Neutrophil (primary cell): ENCODE measurements at regions not wholly inside any gene's neighbourhood (a gene's known extent, or its start where the extent isn't known, plus 50 kb on each side); places are given as distances from the start of the nearest gene placed in this dataset.

Source experiments
- H3K27ac ChIP-seq: fragments of 200-600 bp; sonication (generic); 2 replicates; pipeline ENCODE4 v1.5.1; 2016; ENCODE audit warnings: mild to moderate bottlenecking, moderate library complexity
- H3K27me3 ChIP-seq: fragments of 200-600 bp; sonication (generic); 2 replicates; pipeline ENCODE4 v1.6.0; 2016; ENCODE audit warnings: mild to moderate bottlenecking
- H3K36me3 ChIP-seq: fragments of 200-600 bp; sonication (generic); 2 replicates; pipeline ENCODE4 v1.5.1; 2017
- H3K4me1 ChIP-seq, 2 experiments: fragments of 200-600 bp in 1 of 2; sonication (generic) in 1 of 2; 1 replicate in 1 of 2; 2 replicates in 1 of 2; pipeline versions ENCODE4 v1.5.1 to v1.6.1; 2013 to 2016; ENCODE audit warnings: low read depth in 1 of 2, low read length in 1 of 2, mild to moderate bottlenecking in 1 of 2, moderate library complexity in 1 of 2; ENCODE audit not compliant: control insufficient read depth in 1 of 2, insufficient read depth in 1 of 2
- H3K4me3 ChIP-seq, 2 experiments: fragments of 200-600 bp in 1 of 2; sonication (generic) in 1 of 2; 1 replicate in 1 of 2; 2 replicates in 1 of 2; pipeline ENCODE4 v1.5.1; 2013 to 2016; ENCODE audit warnings: low read depth in 1 of 2, low read length in 1 of 2, mild to moderate bottlenecking in 1 of 2, moderate library complexity in 1 of 2
- H3K9me3 ChIP-seq: fragments of 200-600 bp; sonication (generic); 2 replicates; pipeline ENCODE4 v1.5.1; 2016
- TF ChIP-seq, protein P1 (sequence below): fragments of 200-600 bp; sonication (generic); IDR thresholded peaks from 2 replicates; pipeline ENCODE4 v1.5.1; 2016; ENCODE audit warnings: antibody characterized with exemption

DNA sequence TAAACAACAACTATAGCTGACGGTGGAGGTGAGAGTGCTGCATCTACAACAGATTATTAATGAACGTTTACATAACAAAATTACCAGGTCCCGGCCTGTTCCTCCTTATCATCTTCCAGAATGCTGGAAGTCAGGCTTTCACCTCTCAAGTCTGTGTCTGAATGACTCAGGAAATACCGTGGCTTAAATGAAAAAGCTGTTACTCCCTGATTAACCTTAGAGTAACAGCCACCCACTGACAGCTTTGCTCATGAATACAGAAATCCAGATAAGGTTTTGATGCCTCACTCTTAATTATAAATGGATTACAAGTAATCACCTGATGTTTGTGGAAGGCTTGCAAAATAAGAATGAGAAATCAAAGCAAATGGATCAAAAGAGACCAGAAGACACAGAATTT, 885.3 kb upstream of the CELF4 start:
- Histone ChIP-seq H3K4me1 (no peaks in the 10 kb centered on the region), H3K27ac (no peak overlapping the region), H3K9me3 (no peaks in the 10 kb centered on the region), H3K36me3 (no peaks in the 10 kb centered on the region), H3K4me3 (no peak overlapping the region), H3K27me3 (no peaks in the 10 kb centered on the region)
- TF ChIP-seq, protein P1, sequence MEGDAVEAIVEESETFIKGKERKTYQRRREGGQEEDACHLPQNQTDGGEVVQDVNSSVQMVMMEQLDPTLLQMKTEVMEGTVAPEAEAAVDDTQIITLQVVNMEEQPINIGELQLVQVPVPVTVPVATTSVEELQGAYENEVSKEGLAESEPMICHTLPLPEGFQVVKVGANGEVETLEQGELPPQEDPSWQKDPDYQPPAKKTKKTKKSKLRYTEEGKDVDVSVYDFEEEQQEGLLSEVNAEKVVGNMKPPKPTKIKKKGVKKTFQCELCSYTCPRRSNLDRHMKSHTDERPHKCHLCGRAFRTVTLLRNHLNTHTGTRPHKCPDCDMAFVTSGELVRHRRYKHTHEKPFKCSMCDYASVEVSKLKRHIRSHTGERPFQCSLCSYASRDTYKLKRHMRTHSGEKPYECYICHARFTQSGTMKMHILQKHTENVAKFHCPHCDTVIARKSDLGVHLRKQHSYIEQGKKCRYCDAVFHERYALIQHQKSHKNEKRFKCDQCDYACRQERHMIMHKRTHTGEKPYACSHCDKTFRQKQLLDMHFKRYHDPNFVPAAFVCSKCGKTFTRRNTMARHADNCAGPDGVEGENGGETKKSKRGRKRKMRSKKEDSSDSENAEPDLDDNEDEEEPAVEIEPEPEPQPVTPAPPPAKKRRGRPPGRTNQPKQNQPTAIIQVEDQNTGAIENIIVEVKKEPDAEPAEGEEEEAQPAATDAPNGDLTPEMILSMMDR = no peak

DNA sequence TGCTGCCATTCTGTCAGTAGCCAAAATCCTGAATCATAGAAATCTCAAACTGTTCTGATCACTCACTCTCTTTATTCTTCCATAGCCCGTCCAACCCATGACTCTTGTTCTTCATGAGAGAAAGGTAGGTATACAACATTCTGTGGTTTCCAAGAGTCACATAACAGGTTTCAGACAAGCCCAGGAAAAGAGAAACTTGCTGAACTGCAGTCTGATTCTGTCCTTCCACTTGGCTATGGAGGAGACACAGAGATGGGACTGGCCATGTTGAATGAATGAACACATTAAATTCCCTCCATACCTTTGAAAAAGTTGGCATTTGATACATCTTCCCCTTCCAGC, 880.2 kb upstream of the CELF4 start:
- Histone ChIP-seq H3K4me1 (no peaks in the 10 kb centered on the region), H3K4me3 (no peak overlapping the region), H3K36me3 (no peaks in the 10 kb centered on the region), H3K9me3 (no peaks in the 10 kb centered on the region), H3K27me3 (no peaks in the 10 kb centered on the region), H3K27ac (no peak overlapping the region)
- TF ChIP-seq, protein P1 = no peak

DNA sequence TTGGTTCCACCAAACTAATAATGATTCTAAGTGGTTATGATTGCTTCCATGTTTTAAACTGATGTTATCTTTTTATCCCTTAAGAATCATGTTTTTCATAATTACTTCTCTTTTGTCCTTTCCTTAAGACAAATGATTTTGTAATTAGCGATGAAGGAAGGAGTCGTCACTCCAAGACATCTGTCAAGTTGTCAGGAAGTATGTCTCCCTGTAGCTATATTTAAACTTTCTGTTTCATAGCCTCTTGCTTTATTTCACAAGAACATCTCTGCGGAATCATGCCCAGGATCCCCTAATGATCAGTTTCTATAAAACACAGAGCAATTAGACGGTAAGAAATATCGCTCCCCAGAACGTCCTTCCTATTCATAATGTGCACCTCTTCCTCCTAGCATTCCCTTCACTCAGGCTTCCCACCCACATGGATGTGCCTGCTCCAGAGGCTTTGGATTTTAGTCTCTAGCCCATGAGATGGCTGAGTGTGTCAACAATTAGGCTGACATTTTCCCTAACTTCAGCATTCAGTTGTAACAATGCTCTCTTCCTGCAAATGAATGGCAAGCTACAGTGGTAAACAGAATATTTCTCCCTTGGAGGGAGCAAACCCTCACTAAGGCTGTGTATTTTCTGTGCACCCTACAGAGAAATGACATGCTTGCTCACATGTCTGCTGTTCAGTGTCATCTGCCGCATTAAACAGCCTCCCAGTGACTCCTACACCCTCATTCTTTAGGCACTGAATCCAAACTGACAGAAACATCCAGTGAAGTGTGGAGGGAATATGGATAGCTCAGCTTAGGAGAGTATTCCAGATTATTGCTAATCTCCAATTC, 879.6 kb upstream of the CELF4 start:
- TF ChIP-seq, protein P1 = no peak

DNA sequence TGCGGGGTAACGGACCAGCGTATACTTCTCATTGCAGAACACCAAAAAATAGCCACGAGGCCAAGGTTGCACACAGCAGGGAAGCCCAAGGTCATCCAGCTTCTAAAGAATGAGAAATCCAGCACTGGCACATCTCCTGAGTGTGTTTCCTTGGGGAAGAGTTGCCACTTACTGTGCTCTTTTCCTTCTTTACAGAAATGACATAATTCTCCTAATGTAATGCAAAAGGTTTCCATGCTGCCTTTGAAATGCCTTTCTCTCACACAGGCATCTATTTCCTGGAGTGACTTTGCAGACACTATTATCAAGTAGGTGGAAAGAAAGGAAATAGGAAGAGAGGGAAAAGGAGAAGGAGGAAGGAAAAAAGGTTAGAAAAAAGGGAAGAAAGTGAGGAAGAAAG, 862.1 kb upstream of the CELF4 start:
- Histone ChIP-seq H3K36me3 (no peaks in the 10 kb centered on the region), H3K27ac (no peak overlapping the region), H3K4me1 (no peaks in the 10 kb centered on the region), H3K9me3 (no peaks in the 10 kb centered on the region), H3K4me3 (no peak overlapping the region), H3K27me3 (no peaks in the 10 kb centered on the region)
- TF ChIP-seq, protein P1 = no peak

More for the DNA sequence above, 879.6 kb upstream of the CELF4 start:
- H3K27ac ChIP-seq = no peak overlapping the region
- no peaks in the 10 kb centered on the region for H3K27me3 ChIP-seq
- H3K4me3 ChIP-seq = no peak overlapping the region
- H3K36me3 ChIP-seq = no peaks in the 10 kb centered on the region
- no peaks in the 10 kb centered on the region for H3K9me3 ChIP-seq
- no peaks in the 10 kb centered on the region for H3K4me1 ChIP-seq

DNA sequence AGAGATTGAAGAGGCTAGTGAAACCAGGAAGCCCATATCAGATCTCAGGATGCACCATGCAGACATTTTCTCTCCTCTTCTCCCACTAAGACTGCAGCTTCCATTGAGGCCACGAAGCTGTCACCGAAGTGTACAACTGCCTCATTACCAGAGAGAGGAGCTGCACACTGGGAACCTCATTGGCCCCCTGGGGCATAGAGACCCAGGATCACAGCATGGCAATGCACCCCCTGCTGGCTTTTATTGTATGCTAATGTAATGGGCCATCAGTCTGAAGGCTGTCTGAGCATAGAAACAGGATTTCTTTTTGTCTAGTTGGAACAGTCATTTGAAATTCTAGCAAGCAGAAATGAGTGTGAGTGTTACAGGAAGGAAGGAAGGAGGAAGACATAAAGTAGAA, 861.6 kb upstream of the CELF4 start:
- H3K4me3 ChIP-seq = no peak overlapping the region
- no peaks in the 10 kb centered on the region for H3K9me3 ChIP-seq
- H3K27me3 ChIP-seq = no peaks in the 10 kb centered on the region
- no peaks in the 10 kb centered on the region for H3K36me3 ChIP-seq
- H3K27ac ChIP-seq = no peak overlapping the region
- H3K4me1 ChIP-seq = no peaks in the 10 kb centered on the region
- TF ChIP-seq, protein P1 = no peak
